Activated CD4-positive, alpha-beta T cell treated with anti-CD3 and anti-CD28 coated beads for 4 hours (primary cell): ENCODE measurements at regions not wholly inside any gene's neighbourhood (a gene's known extent, or its start where the extent isn't known, plus 50 kb on each side); places are given as distances from the start of the nearest gene placed in this dataset.
"Not testable (repeated sequence)": the region's sequence is repeated elsewhere in the genome, so short reads cannot be mapped to it uniquely, and the experiment has no call there.

Source experiments
- DNase-seq, 2 donors: peaks; one replicate each; pipeline ENCODE4 v3.0.0-alpha.2; 2020

GRCh38 chr7:1300636-1301035 is 68.0 kb downstream of the UNCX start:
- DNase-seq = no peak

GRCh38 chr7:1301054-1301881 is 68.6 kb downstream of the UNCX start:
- DNase-seq = no peak

- no peak for DNase-seq
These were observed 69.2 kb downstream of the UNCX start for GRCh38 chr7:1301882-1302251.

- no peak for DNase-seq
These were observed 70.3 kb downstream of the UNCX start for GRCh38 chr7:1302936-1303335.

GRCh38 chr7:1304011-1304410 is 71.3 kb downstream of the UNCX start:
- DNase-seq = not testable (repeated sequence)

- DNase-seq = no peak
These were observed 73.2 kb downstream of the UNCX start for GRCh38 chr7:1305873-1306272.

- DNase-seq = no peak
These were observed 75.2 kb downstream of the UNCX start for GRCh38 chr7:1307828-1308227.

GRCh38 chr7:1309290-1309689 is 76.6 kb downstream of the UNCX start:
- no peak for DNase-seq

GRCh38 chr7:1309996-1310395 is 77.3 kb downstream of the UNCX start:
- no peak for DNase-seq

- no peak for DNase-seq
These were observed 78.3 kb downstream of the UNCX start for GRCh38 chr7:1310936-1311335.

- no peak for DNase-seq
These were observed 78.9 kb downstream of the UNCX start for GRCh38 chr7:1311406-1312135.

GRCh38 chr7:1312136-1313070 is 79.7 kb downstream of the UNCX start:
- no peak for DNase-seq

- DNase-seq = no peak
These were observed 80.9 kb downstream of the UNCX start for GRCh38 chr7:1313613-1314012.

- DNase-seq = no peak
These were observed 81.6 kb downstream of the UNCX start for GRCh38 chr7:1314021-1314907.

- no peak for DNase-seq
These were observed 82.3 kb downstream of the UNCX start for GRCh38 chr7:1314908-1315450.

- DNase-seq = no peak
These were observed 83.4 kb downstream of the UNCX start for GRCh38 chr7:1316086-1316485.

GRCh38 chr7:1317646-1318045 is 85.0 kb downstream of the UNCX start:
- no peak for DNase-seq

GRCh38 chr7:1318051-1318450 is 85.4 kb downstream of the UNCX start:
- no peak for DNase-seq

- DNase-seq = no peak
These were observed 86.0 kb downstream of the UNCX start for GRCh38 chr7:1318661-1319060.

GRCh38 chr7:1320616-1321240 is 88.1 kb downstream of the UNCX start:
- DNase-seq = no peak
